GM12891 (cell line): ENCODE measurements at regions not wholly inside any gene's neighbourhood (a gene's known extent, or its start where the extent isn't known, plus 50 kb on each side); places are given as distances from the start of the nearest gene placed in this dataset.

Experiments used
- DNase-seq: peaks from one replicate; pipeline ENCODE4 v3.0.0; 2011; ENCODE audit warnings: low spot score; ENCODE audit not compliant: insufficient read length
- FAIRE-seq: peaks from 2 replicates; lab custom pipeline; 2011; peaks lifted over from hg19 to GRCh38; lab: Jason Lieb, UNC
- PAX5 ChIP-seq: IDR thresholded peaks from 2 replicates; pipeline ENCODE4 v1.6.1; 2011; ENCODE audit warnings: low read length, moderate library complexity, mild to moderate bottlenecking; ENCODE audit not compliant: insufficient read depth, severe bottlenecking
- POLR2A ChIP-seq: IDR thresholded peaks from 2 replicates; pipeline ENCODE4 v1.6.1; 2011; ENCODE audit warnings: low read depth, low read length, control low read depth
- POLR2AphosphoS5 ChIP-seq: IDR thresholded peaks from 2 replicates; pipeline ENCODE4 v1.6.1; 2011; ENCODE audit warnings: low read depth, low read length, control low read depth
- POU2F2 ChIP-seq: IDR thresholded peaks from 2 replicates; pipeline ENCODE4 v1.6.1; 2011; ENCODE audit warnings: low read depth, mild to moderate bottlenecking, control low read depth, low read length, moderate library complexity
- SPI1 ChIP-seq: IDR thresholded peaks from 2 replicates; pipeline ENCODE4 v1.6.1; 2011; ENCODE audit warnings: low read depth, low read length, control low read depth
- TAF1 ChIP-seq: IDR thresholded peaks from 2 replicates; pipeline ENCODE4 v1.6.1; 2011; ENCODE audit warnings: low read depth, low read length, control low read depth

DNA sequence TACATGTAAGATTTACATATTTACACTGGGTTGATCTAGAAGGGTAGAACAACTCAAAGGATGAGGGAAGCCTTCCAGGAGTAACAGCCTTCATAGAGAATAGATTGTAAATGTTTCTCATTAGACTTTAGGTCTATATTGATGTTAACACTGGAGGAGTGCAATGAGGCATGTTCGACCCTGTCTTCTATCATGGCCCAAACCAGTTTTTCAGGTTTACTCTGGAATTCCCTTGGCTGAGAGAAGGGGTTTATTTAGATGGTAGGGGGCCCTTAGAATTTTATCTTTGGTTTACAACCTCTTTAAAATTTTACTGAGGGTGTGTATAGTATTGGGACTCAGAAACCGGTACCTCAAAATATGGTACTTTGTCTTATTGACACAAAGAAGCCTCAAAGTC is 634.9 kb upstream of the PIK3C3 start:
- no peak for FAIRE-seq
- no peak for DNase-seq
- TF ChIP-seq TAF1 (no peak), POU2F2 (no peak), POLR2AphosphoS5 (no peak), POLR2A (no peak), SPI1 (no peak), PAX5 (no peak)

DNA sequence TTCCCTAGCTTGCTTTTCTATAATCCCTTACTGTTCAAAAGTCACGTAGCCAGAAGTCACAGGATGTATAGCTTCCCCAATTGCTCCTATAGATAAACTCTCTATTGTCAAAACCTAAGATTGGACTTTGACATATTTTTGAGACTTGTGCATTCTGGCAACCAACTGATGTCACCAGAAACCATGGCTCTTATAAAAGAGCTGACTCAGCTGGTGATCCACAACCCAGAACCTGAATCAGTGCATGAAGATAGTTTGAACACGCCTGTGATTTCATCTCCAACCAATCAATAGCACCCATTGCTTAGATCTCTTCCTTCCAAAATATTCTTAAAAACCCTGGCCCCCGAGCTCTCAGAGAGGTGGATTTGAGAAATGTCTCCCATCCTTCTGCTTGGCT is 639.9 kb upstream of the PIK3C3 start:
- TF ChIP-seq PAX5 = no peak
- no peak for TF ChIP-seq SPI1
- TF ChIP-seq POLR2A = no peak
- no peak for TF ChIP-seq POU2F2
- no peak for TF ChIP-seq POLR2AphosphoS5
- no peak for TF ChIP-seq TAF1
- DNase-seq (no peak), FAIRE-seq (no peak)

DNA sequence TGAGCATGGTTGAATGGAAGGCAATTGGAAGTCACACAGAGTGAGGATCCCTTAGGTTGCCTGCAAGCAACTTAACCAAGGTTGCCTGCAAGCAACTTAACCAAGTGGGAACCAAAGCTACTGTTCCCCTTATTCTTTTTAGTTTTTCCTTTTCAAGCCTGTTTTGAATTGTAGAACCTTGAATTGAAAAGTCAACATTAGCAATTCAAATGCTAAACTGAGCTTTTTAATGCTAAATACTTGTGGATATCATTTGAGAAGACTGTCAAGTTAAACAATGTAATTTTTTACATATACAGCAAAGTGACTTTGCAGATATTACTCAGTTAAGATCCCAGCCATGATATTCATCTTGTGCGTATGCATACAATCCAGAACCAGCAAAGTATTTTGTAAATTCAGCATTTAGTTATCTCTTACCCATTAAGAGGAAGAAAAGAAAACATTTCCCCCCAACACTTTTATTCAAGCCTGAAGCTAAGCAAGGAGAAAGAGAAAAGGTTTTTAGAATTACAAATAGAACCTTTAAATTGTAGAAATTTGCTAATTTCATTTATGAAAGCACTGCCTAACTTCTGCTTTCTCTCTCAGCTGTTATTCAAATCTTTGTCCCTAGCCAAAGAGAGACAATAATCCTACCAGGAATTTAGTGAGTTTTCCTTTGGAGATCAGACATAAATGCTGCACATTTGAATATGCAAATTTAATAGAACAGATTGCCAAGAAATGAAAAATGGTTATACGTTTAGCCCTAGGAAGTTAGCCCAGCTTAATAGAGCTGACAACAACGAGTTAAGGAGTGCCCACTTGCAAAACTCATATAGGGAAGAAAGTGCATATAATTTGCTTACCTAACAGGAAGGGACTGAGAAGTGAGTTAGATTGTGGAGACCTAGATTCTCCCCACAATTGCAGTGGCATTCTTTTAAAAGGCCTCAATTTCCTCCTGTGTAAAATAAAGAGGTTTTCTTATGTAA is 643.2 kb upstream of the PIK3C3 start:
- TF ChIP-seq POU2F2 (no peak), TAF1 (no peak), POLR2AphosphoS5 (no peak), PAX5 (no peak)
- DNase-seq (no peak), FAIRE-seq (no peak)

DNA sequence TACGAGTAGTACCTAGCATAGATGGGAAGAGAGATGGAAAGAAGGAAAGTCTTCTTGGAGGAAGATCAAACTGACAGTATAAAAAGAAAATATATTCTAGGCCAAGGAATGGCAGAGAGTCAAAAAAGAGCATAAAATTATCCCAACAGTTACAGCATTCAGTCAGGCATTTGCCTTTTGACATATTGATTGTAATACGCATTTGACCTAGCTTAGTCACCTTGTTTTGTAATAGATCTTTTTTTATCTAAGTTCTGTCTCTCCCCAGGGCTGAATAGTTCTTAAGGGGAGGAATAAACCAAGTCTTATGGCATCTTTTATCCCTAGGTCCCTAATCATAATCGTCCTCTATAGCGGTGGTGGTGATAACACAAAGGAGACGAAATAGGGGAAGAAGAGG is 657.3 kb upstream of the PIK3C3 start:
- TF ChIP-seq TAF1 (no peak), PAX5 (no peak)
- DNase-seq (no peak), FAIRE-seq (no peak)

DNA sequence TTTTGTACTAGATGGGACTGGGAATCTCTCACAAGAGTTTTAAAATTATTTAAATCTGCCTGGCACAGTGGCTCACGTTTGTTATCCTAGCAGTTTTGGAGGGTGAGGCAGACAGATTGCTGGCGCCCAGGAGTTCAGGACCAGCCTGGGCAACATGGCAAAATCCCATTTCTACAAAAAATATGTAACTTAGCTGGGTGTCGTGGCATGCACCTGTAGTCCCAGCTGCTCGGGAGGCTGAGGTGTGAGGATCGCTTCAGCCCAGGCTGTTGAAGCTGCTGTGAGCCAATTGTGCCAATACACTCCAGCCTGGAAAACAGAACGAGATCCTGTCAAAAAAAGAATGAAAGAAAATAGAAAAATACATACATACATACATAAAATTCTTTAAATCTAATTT is 685.7 kb upstream of the PIK3C3 start:
- DNase-seq (no peak), FAIRE-seq (no peak)
- TF ChIP-seq POLR2A (no peak), TAF1 (no peak), PAX5 (no peak), POU2F2 (no peak), SPI1 (no peak)

DNA sequence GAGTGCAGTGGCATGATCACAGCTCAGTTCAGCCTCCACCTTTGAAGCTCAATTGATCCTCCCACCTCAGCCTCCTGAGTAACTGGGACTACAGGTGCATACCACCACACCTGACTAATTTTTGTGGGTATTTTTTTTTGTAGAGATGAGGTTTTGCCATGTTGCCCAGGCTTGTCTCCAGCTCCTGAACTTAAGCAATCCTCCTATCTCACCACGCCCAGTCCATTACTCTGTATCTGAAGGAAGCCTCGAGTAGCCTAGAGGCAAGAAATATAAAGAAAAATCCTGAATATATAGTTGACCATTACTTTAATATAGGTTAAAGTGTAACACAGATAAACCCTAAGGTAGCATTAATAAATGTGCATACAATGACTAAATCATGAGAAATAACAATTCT is 686.8 kb upstream of the PIK3C3 start:
- no peak for TF ChIP-seq POLR2A
- no peak for TF ChIP-seq TAF1
- TF ChIP-seq PAX5 = no peak
- FAIRE-seq (no peak), DNase-seq (no peak)

DNA sequence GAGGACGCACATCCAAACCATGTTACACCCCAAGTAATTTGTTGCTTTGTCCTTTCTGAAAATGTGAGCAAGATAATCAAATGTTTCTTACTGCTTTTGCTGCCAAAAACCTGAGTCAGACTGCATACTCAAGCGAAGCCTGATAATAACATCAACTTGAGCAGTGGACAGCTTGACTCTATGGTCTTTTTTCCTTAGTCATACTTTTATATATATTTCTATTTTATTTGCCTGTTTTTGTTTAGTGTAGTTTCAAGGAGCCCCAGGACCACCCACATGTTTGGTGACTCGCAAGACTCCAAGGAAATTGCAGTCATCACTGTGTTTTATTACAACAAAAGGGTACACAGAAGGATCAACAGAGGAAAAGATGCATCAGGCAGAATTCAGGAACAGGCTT is 688.4 kb upstream of the PIK3C3 start:
- DNase-seq = no peak
- no peak for FAIRE-seq
- no peak for TF ChIP-seq POLR2A

DNA sequence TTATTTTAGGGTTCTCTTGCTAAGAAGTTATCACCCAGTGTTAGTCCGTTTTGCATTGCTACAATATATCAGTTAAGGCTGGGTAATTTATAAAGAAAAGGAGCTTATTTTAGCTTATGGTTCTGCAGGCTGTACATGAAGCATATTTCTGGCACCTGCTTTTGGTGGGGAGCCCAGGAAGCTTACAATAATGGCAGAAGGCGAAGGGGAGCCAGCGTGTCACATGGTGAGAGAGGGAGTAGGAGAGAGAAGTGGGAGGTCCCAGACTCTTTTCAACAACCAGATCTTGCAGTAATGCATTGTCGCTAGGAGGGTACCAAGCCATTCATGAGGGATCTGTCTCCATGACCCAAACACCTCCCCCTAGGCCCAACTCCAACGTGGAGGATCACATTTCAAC is 688.8 kb upstream of the PIK3C3 start:
- FAIRE-seq = no peak

DNA sequence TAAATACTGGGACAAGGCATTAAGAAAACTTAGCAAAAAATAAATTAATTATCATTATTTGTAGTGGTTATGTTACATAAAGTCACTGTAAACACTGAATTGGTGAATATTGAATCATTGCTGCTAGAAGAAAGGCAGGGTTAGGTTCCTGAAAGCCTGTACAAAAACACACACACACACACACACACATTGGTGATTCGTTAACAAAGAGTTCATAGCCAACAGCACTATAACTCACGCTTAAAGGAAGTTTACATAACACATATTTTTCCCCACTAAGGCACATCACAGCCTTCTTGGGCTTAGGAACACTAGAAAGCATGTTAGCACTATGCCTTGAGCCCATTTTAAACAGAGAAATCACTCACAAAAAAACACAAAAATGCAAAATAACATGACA is 690.0 kb upstream of the PIK3C3 start:
- FAIRE-seq (no peak), DNase-seq (no peak)
- TF ChIP-seq PAX5 = no peak
- TF ChIP-seq POLR2A = no peak
- TF ChIP-seq POU2F2 = no peak
- no peak for TF ChIP-seq POLR2AphosphoS5
- no peak for TF ChIP-seq TAF1
- TF ChIP-seq SPI1 = no peak

More for the DNA sequence above, 688.8 kb upstream of the PIK3C3 start:
- TF ChIP-seq SPI1 (no peak), POLR2AphosphoS5 (no peak), POLR2A (no peak), TAF1 (no peak), PAX5 (no peak), POU2F2 (no peak)
- no peak for DNase-seq

DNA sequence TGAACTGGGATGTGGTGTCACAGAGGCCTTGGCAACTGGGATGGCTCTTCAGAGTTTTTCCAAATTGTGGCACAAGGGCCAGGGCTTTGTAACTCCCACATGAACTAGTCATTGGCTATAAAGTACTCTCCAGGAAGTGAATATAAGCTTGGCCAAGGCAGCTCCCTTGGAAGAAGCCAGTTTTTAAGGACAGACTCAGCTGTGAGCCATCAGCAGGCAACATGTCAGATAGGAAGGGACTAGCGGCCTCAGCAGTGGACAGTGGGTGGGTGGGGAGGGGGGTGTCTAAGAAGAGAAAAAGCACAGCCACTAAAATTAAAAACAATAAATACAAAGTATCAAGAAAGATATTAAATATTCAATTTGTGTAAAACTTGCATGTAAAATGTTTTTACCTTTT is 691.1 kb upstream of the PIK3C3 start:
- no peak for TF ChIP-seq PAX5
- TF ChIP-seq POLR2A = no peak
- TF ChIP-seq POLR2AphosphoS5 = no peak
- TF ChIP-seq TAF1 = no peak
- TF ChIP-seq POU2F2 = no peak
- no peak for TF ChIP-seq SPI1
- FAIRE-seq = no peak
- DNase-seq = no peak
